ENCODE measurements at regions not wholly inside any gene's neighbourhood (a gene's known extent, or its start where the extent isn't known, plus 50 kb on each side); places are given as distances from the start of the nearest gene placed in this dataset.

DNA sequence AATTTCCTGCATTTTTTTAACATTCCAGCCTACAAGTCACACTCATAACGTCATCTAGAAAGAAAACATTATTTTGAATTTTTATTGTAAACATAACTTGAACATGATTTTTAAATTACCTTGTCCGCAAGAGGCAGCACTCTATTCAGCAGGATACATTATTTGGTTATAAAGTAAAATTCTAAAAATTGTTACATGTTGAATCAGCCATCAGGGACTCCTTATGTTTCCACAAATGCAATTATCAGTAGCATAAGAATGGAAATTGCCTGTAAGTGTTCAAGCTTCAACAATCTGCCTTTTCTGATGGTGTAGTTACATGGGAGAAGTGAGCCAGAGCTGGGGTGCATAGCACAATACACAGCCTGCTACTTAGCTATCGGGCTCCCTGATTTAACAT is 97.5 kb downstream of the ZNF365 start:
- Histone ChIP-seq H3K27me3 (no peaks in the 10 kb centered on the region), H3K27ac (no peak overlapping the region), H3K9me3 (no peaks in the 10 kb centered on the region), H3K4me1 (no peaks in the 10 kb centered on the region), H3K4me3 (no peak overlapping the region), H3K36me3 (replicated peaks in 1 of 2; ENCODE audit: insufficient read depth in 1 of 2, low read depth in 2 of 2) (no peaks in the 10 kb centered on the region)
- DNase-seq (no peak), ATAC-seq (no peak)
- 58 to 69% methylated on average over 3 of the region's 3 CpGs for WGBS, 2 donors
- intact Hi-C loops (cut with DNase I) = no loop called here
- TF ChIP-seq, protein P1, sequence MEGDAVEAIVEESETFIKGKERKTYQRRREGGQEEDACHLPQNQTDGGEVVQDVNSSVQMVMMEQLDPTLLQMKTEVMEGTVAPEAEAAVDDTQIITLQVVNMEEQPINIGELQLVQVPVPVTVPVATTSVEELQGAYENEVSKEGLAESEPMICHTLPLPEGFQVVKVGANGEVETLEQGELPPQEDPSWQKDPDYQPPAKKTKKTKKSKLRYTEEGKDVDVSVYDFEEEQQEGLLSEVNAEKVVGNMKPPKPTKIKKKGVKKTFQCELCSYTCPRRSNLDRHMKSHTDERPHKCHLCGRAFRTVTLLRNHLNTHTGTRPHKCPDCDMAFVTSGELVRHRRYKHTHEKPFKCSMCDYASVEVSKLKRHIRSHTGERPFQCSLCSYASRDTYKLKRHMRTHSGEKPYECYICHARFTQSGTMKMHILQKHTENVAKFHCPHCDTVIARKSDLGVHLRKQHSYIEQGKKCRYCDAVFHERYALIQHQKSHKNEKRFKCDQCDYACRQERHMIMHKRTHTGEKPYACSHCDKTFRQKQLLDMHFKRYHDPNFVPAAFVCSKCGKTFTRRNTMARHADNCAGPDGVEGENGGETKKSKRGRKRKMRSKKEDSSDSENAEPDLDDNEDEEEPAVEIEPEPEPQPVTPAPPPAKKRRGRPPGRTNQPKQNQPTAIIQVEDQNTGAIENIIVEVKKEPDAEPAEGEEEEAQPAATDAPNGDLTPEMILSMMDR (IDR thresholded peaks at IDR 0.05) = no peak
- TF ChIP-seq POLR2A (IDR thresholded peaks at IDR 0.05) = no peak

DNA sequence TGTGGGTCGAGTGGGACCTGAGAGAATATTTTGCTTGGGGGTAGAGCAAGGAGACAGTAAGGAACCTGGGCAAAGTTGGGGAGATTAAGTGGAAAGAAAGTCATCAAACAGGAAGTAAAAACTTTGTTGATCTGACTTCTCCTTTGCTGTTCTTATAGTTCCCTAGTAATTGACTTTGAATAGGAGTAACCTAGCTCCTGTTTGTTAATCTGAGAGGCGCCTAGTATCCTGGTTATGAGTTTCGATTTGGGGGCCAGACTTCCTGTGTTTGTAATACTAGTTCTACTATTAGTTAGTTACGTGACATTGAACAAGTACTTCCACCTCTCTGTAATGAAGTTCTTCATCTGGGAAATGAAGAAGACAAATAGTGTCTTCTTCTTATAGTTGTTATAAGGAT is 99.1 kb downstream of the ZNF365 start:
- WGBS, 2 donors = 53 to 60% methylated on average over 4 of the region's 4 CpGs
- Histone ChIP-seq H3K9me3 (no peaks in the 10 kb centered on the region), H3K4me3 (no peak overlapping the region), H3K27ac (no peak overlapping the region), H3K36me3 (replicated peaks in 1 of 2; ENCODE audit: insufficient read depth in 1 of 2, low read depth in 2 of 2) (no peaks in the 10 kb centered on the region), H3K27me3 (no peaks in the 10 kb centered on the region), H3K4me1 (no peaks in the 10 kb centered on the region)
- ATAC-seq = no peak
- no peak for DNase-seq
- intact Hi-C loops (cut with DNase I) = no loop called here
- TF ChIP-seq, protein P1 (IDR thresholded peaks at IDR 0.05) = no peak

DNA sequence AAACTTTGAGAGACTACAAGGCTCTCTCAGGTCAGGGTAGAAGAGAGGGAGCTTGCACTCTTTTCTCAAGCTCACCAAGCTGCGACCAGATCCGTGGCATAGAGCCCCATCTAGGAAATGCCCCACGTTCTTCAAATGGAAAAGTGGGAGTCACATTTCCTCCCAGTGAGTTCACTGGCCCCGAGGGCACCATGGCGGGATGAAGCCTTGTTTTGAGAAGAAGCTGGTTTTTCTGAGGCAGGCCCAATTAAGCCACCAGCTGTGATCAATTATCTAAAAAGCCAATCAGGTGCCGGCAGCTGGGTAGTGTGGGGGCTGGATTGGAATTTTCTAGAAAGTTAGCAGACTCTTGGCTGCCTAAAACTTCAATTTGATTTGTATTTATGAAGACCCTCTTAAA is 101.4 kb downstream of the ZNF365 start:
- TF ChIP-seq POLR2A (IDR thresholded peaks at IDR 0.05) = no peak
- TF ChIP-seq, protein P1 (IDR thresholded peaks at IDR 0.05) = no peak
- H3K27me3 ChIP-seq = no peaks in the 10 kb centered on the region
- 57 to 65% methylated on average over 6 of the region's 6 CpGs for WGBS, 2 donors
- intact Hi-C loops (cut with DNase I) = no loop called here
- ATAC-seq (no peak), DNase-seq (no peak)
- H3K4me3 ChIP-seq = no peak overlapping the region
- no peaks in the 10 kb centered on the region for H3K9me3 ChIP-seq
- no peaks in the 10 kb centered on the region for H3K36me3 ChIP-seq (replicated peaks in 1 of 2; ENCODE audit: insufficient read depth in 1 of 2, low read depth in 2 of 2)
- no peak overlapping the region for H3K27ac ChIP-seq
- H3K4me1 ChIP-seq = no peaks in the 10 kb centered on the region

DNA sequence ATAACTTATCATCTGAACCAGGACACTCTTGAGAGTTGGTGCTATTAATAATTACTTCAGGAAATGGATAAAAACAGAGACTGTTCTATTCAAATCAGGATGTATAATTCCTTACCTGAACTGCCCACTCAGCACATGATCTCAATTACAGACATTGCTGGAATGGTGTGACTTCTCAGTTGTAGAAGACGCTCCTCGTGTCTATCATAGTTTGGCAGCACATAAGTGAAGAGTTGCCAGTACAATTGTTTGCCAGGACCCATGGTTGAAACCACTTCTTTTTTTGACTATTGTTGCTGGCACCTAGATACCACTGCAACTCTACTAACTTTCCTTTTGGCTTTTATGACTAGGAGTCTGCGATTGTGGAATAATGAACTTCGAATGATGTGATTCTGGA is 105.4 kb downstream of the ZNF365 start:
- ATAC-seq = no peak
- Histone ChIP-seq H3K36me3 (replicated peaks in 1 of 2; ENCODE audit: insufficient read depth in 1 of 2, low read depth in 2 of 2) (no peaks in the 10 kb centered on the region), H3K27me3 (no peaks in the 10 kb centered on the region), H3K9me3 (no peaks in the 10 kb centered on the region), H3K4me1 (no peaks in the 10 kb centered on the region), H3K27ac (no peak overlapping the region), H3K4me3 (no peak overlapping the region)
- DNase-seq = no peak
- TF ChIP-seq, protein P1 (IDR thresholded peaks at IDR 0.05) = no peak
- TF ChIP-seq POLR2A (IDR thresholded peaks at IDR 0.05) = no peak
- intact Hi-C loops (cut with DNase I) = no loop called here
- WGBS, 2 donors = 71 to 73% methylated on average over 4 of the region's 4 CpGs

DNA sequence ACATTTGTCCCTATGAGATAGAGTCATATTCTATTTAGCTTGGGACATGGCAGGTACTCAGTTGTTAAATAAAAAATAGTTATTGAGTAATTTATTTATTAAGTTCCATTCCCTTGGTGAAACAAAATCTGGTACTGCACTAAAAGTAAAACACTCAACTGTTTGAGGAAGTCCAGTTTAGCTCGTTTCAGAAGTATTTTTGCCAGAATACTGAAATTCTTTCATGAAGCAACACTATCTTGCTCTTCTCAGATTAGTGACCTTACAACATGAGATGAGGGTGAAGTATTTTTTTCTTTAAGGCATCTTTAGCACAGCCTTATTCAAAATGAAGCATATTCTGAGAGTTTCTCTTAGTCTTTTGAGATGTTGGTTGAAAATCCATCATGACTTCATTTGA is 106.0 kb downstream of the ZNF365 start:
- Histone ChIP-seq H3K4me3 (no peak overlapping the region), H3K27me3 (no peaks in the 10 kb centered on the region), H3K36me3 (replicated peaks in 1 of 2; ENCODE audit: insufficient read depth in 1 of 2, low read depth in 2 of 2) (no peaks in the 10 kb centered on the region), H3K27ac (no peak overlapping the region), H3K9me3 (no peaks in the 10 kb centered on the region), H3K4me1 (no peaks in the 10 kb centered on the region)
- 12 to 16% methylated on average over 1 of the region's 1 CpG for WGBS, 2 donors
- no peak for DNase-seq
- no peak for ATAC-seq
- TF ChIP-seq POLR2A (IDR thresholded peaks at IDR 0.05) = no peak
- TF ChIP-seq, protein P1 (IDR thresholded peaks at IDR 0.05) = no peak
- intact Hi-C loops (cut with DNase I) = no loop called here

Data from body of pancreas (tissue), 4 donors.